Adipocyte (in vitro differentiated cells): ENCODE measurements at regions not wholly inside any gene's neighbourhood (a gene's known extent, or its start where the extent isn't known, plus 50 kb on each side); places are given as distances from the start of the nearest gene placed in this dataset.
A peak's percentile ranks its signal among the peaks of the same experiment; 100 is the strongest.

Source experiments
- DNase-seq: peaks from one replicate; pipeline ENCODE4 v3.0.0-alpha.2; 2015; ENCODE audit warnings: low read depth
- H3K27me3 ChIP-seq: replicated peaks from 2 replicates; pipeline ENCODE4 v1.7.0; 2013; ENCODE audit warnings: mild to moderate bottlenecking, low read length, moderate library complexity; ENCODE audit not compliant: control insufficient read depth, insufficient read depth
- H3K36me3 ChIP-seq: 2 replicates; pipeline ENCODE4 v1.7.0; 2013; ENCODE audit warnings: low read length, mild to moderate bottlenecking, moderate library complexity; ENCODE audit not compliant: control insufficient read depth, insufficient read depth, severe bottlenecking
- H3K4me1 ChIP-seq: 2 replicates; pipeline ENCODE4 v1.7.0; 2013; ENCODE audit warnings: mild to moderate bottlenecking, low read length, moderate library complexity; ENCODE audit not compliant: control insufficient read depth, insufficient read depth
- H3K4me3 ChIP-seq: 2 replicates; pipeline ENCODE4 v1.7.0; 2013; ENCODE audit warnings: mild to moderate bottlenecking, low read length, moderate library complexity
- H3K9ac ChIP-seq: 2 replicates; pipeline ENCODE4 v1.7.0; 2013; ENCODE audit warnings: mild to moderate bottlenecking, low read length, moderate library complexity
- H3K9me3 ChIP-seq: 2 replicates; pipeline ENCODE4 v1.7.0; 2013; ENCODE audit warnings: mild to moderate bottlenecking, low read length, moderate library complexity; ENCODE audit not compliant: control insufficient read depth

- no peaks in the 10 kb centered on the region for H3K9me3 ChIP-seq
Measured at GRCh38 chr2:173419506-173419905, 64.8 kb downstream of the CDCA7 start.

GRCh38 chr2:173424886-173425285 is 70.2 kb downstream of the CDCA7 start:
- DNase-seq = no peak
- peaks cover 11% of the 10 kb centered on the region for H3K27me3 ChIP-seq
- H3K9me3 ChIP-seq = no peaks in the 10 kb centered on the region
- H3K4me3 ChIP-seq = no peak overlapping the region
- H3K9ac ChIP-seq = no peak overlapping the region
- H3K36me3 ChIP-seq = no peaks in the 10 kb centered on the region
- peaks cover 12% of the 10 kb centered on the region for H3K4me1 ChIP-seq

More at GRCh38 chr2:173419506-173419905, 64.8 kb downstream of the CDCA7 start:
- Histone ChIP-seq H3K36me3 (no peaks in the 10 kb centered on the region), H3K4me3 (no peak overlapping the region), H3K4me1 (peaks cover 8% of the 10 kb centered on the region), H3K27me3 (peaks cover 13% of the 10 kb centered on the region), H3K9ac (no peak overlapping the region)
- no peak for DNase-seq

GRCh38 chr2:173427887-173428668 is 73.4 kb downstream of the CDCA7 start:
- Histone ChIP-seq H3K27me3 (no peaks in the 10 kb centered on the region), H3K9me3 (no peaks in the 10 kb centered on the region), H3K4me1 (peaks cover 41% of the 10 kb centered on the region), H3K36me3 (no peaks in the 10 kb centered on the region), H3K4me3 (no peak overlapping the region), H3K9ac (no peak overlapping the region)
- DNase-seq = peak; percentile 52

- Histone ChIP-seq H3K27me3 (no peaks in the 10 kb centered on the region), H3K9ac (no peak overlapping the region), H3K4me3 (no peak overlapping the region), H3K4me1 (peaks cover 63% of the 10 kb centered on the region), H3K9me3 (no peaks in the 10 kb centered on the region), H3K36me3 (no peaks in the 10 kb centered on the region)
- no peak for DNase-seq
Measured at GRCh38 chr2:173431191-173431590, 76.5 kb downstream of the CDCA7 start.

GRCh38 chr2:173432049-173432754 is 77.5 kb downstream of the CDCA7 start:
- peak overlapping the region; percentile 53 for H3K4me3 ChIP-seq
- no peaks in the 10 kb centered on the region for H3K9me3 ChIP-seq
- H3K9ac ChIP-seq = peak overlapping the region; percentile 47
- H3K4me1 ChIP-seq = peaks cover 63% of the 10 kb centered on the region
- peak; percentile 84 for DNase-seq
- H3K27me3 ChIP-seq = no peaks in the 10 kb centered on the region
- no peaks in the 10 kb centered on the region for H3K36me3 ChIP-seq

- Histone ChIP-seq H3K36me3 (no peaks in the 10 kb centered on the region), H3K9ac (peak overlapping the region; percentile 66), H3K9me3 (no peaks in the 10 kb centered on the region), H3K4me3 (peak overlapping the region; percentile 42), H3K4me1 (peaks cover 51% of the 10 kb centered on the region), H3K27me3 (peaks cover 4% of the 10 kb centered on the region)
- DNase-seq = no peak
Measured at GRCh38 chr2:173434762-173435569, 80.3 kb downstream of the CDCA7 start.

- DNase-seq = no peak
- no peak overlapping the region for H3K4me3 ChIP-seq
- H3K36me3 ChIP-seq = no peaks in the 10 kb centered on the region
- H3K9ac ChIP-seq = peak overlapping the region; percentile 66
- H3K4me1 ChIP-seq = peaks cover 45% of the 10 kb centered on the region
- H3K9me3 ChIP-seq = no peaks in the 10 kb centered on the region
- peaks cover 4% of the 10 kb centered on the region for H3K27me3 ChIP-seq
Measured at GRCh38 chr2:173435574-173435973, 80.9 kb downstream of the CDCA7 start.

- no peak overlapping the region for H3K9ac ChIP-seq
- DNase-seq = no peak
- peaks cover 43% of the 10 kb centered on the region for H3K4me1 ChIP-seq
- H3K4me3 ChIP-seq = no peak overlapping the region
- H3K27me3 ChIP-seq = peaks cover 4% of the 10 kb centered on the region
- H3K36me3 ChIP-seq = no peaks in the 10 kb centered on the region
- no peaks in the 10 kb centered on the region for H3K9me3 ChIP-seq
Measured at GRCh38 chr2:173436088-173436487, 81.4 kb downstream of the CDCA7 start.

GRCh38 chr2:173441222-173441621 is 86.5 kb downstream of the CDCA7 start:
- peak; percentile 64 for DNase-seq
- peaks cover 4% of the 10 kb centered on the region for H3K27me3 ChIP-seq
- H3K36me3 ChIP-seq = no peaks in the 10 kb centered on the region
- H3K9ac ChIP-seq = no peak overlapping the region
- no peaks in the 10 kb centered on the region for H3K9me3 ChIP-seq
- no peak overlapping the region for H3K4me3 ChIP-seq
- peaks cover 8% of the 10 kb centered on the region for H3K4me1 ChIP-seq

- H3K27me3 ChIP-seq = peaks cover 4% of the 10 kb centered on the region
- peaks cover 8% of the 10 kb centered on the region for H3K4me1 ChIP-seq
- no peak overlapping the region for H3K9ac ChIP-seq
- H3K4me3 ChIP-seq = no peak overlapping the region
- H3K9me3 ChIP-seq = no peaks in the 10 kb centered on the region
- H3K36me3 ChIP-seq = no peaks in the 10 kb centered on the region
- DNase-seq = no peak
Measured at GRCh38 chr2:173442542-173442941, 87.9 kb downstream of the CDCA7 start.

GRCh38 chr2:173446722-173447121 is 92.0 kb downstream of the CDCA7 start:
- DNase-seq = no peak
- Histone ChIP-seq H3K4me1 (no peaks in the 10 kb centered on the region), H3K4me3 (no peak overlapping the region), H3K36me3 (no peaks in the 10 kb centered on the region), H3K9ac (no peak overlapping the region), H3K27me3 (no peaks in the 10 kb centered on the region), H3K9me3 (no peaks in the 10 kb centered on the region)
